ENCODE measurements at regions not wholly inside any gene's neighbourhood (a gene's known extent, or its start where the extent isn't known, plus 50 kb on each side); places are given as distances from the start of the nearest gene placed in this dataset.
"Not testable (repeated sequence)": the region's sequence is repeated elsewhere in the genome, so short reads cannot be mapped to it uniquely, and the experiment has no call there.

DNA sequence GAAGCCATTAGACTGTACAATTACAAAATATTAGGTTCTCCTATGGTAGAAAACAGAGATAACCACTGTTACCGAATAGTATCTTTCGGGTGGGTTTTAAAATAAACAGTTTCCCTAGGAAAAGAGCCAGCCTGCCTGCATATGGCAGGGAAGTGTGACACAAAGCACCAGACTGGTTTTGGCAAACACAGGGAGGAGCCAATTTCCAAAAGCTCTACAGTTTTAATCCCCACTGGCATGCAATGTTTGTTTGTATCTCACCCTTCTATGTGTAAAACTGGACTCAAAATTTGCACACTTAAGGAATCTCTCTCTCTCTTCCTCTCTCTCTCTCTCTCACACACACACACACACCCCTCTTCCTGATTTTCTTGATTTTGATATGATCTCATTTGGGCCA, 261.7 kb downstream of the ETV1 start:
- Histone ChIP-seq H3K27ac (no peak overlapping the region), H3K27me3 (no peaks in the 10 kb centered on the region), H3K36me3 (no peaks in the 10 kb centered on the region), H3K9me3 (no peaks in the 10 kb centered on the region), H3K4me3 (no peak overlapping the region), H3K4me1 (no peaks in the 10 kb centered on the region)
- no peak for TF ChIP-seq EP300 (IDR thresholded peaks at IDR 0.05)
- TF ChIP-seq, protein P1, sequence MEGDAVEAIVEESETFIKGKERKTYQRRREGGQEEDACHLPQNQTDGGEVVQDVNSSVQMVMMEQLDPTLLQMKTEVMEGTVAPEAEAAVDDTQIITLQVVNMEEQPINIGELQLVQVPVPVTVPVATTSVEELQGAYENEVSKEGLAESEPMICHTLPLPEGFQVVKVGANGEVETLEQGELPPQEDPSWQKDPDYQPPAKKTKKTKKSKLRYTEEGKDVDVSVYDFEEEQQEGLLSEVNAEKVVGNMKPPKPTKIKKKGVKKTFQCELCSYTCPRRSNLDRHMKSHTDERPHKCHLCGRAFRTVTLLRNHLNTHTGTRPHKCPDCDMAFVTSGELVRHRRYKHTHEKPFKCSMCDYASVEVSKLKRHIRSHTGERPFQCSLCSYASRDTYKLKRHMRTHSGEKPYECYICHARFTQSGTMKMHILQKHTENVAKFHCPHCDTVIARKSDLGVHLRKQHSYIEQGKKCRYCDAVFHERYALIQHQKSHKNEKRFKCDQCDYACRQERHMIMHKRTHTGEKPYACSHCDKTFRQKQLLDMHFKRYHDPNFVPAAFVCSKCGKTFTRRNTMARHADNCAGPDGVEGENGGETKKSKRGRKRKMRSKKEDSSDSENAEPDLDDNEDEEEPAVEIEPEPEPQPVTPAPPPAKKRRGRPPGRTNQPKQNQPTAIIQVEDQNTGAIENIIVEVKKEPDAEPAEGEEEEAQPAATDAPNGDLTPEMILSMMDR (IDR thresholded peaks at IDR 0.05), result no peak
- TF ChIP-seq POLR2AphosphoS5 (IDR thresholded peaks at IDR 0.05), result no peak
- TF ChIP-seq POLR2A (IDR thresholded peaks at IDR 0.05), result no peak
- WGBS, result 86% methylated on average over 2 of the region's 2 CpGs
- no peak for DNase-seq (ENCODE audit: low spot score in 2 of 2)

DNA sequence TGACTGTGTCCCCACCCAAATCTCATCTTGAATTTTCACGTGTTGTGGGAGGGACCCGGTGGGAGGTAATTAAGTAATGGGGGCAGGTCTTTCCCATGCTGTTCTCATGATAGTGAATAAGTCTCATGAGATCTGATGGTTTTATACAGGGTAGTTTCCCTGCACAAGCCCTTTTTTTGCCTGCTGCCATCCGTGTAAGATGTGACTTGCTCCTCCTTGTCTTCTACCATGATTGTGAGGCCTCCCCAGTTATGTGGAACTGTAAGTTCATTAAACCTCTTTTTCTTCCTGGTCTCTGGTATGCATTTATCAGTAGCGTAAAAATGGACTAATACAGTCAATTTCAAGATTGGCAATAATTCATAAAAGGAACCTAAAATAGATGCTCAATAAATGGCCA, 261.0 kb downstream of the ETV1 start:
- not testable (repeated sequence) for H3K4me1 ChIP-seq; H3K36me3 ChIP-seq; H3K9me3 ChIP-seq; H3K27ac ChIP-seq; DNase-seq (ENCODE audit: low spot score in 2 of 2); H3K27me3 ChIP-seq; H3K4me3 ChIP-seq
- 94% methylated on average over 4 of the region's 4 CpGs for WGBS

DNA sequence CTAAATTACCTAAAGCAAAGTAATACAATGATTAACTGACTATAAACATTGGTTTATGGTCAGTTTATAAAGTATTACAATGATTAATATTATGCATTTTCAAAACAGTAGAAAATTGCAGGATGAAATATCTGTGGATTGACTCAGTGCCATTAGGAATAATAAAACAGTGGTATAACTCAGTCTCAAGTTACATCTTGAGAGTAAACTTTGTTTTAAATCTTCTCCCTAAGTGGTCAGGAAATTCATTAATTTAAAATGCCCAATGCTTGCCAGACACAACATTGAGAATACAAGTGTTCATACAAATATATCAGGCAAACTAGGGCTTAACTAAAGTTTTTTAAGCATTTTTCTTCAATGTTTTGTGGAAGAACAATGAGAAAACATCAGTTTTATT, 257.8 kb downstream of the ETV1 start:
- Histone ChIP-seq H3K4me3 (no peak overlapping the region), H3K27me3 (no peaks in the 10 kb centered on the region)
- TF ChIP-seq POLR2A (IDR thresholded peaks at IDR 0.05) (no peak), EP300 (IDR thresholded peaks at IDR 0.05) (no peak), POLR2AphosphoS5 (IDR thresholded peaks at IDR 0.05) (no peak)
- TF ChIP-seq, protein P1 (IDR thresholded peaks at IDR 0.05), result no peak

DNA sequence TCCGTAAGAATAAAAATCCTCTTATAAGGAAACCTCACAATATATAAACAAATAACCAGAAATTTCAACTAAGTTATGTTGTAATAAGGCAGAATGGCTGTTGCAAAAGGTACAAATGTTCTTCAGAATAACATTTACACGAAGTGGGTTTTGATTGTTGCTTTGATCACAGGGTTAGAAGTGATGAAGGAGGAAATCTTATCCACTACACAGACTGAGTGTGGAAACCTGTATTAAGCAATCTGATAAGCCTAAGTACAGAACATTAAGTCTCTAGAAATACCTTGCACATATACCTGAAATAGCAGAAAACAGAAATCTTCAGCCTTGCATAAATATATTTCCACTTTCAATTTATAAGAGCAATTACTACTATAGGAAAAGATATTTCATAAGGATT, 251.9 kb downstream of the ETV1 start:
- TF ChIP-seq POLR2A (IDR thresholded peaks at IDR 0.05) (no peak), POLR2AphosphoS5 (IDR thresholded peaks at IDR 0.05) (no peak), EP300 (IDR thresholded peaks at IDR 0.05) (no peak)
- TF ChIP-seq, protein P1 (IDR thresholded peaks at IDR 0.05), result no peak
- Histone ChIP-seq H3K36me3 (no peaks in the 10 kb centered on the region), H3K9me3 (no peaks in the 10 kb centered on the region), H3K27ac (no peak overlapping the region), H3K4me3 (no peak overlapping the region), H3K27me3 (no peaks in the 10 kb centered on the region), H3K4me1 (no peaks in the 10 kb centered on the region)
- no peak for DNase-seq (ENCODE audit: low spot score in 2 of 2)
- 63% methylated on average over 2 of the region's 2 CpGs for WGBS

More for the DNA sequence above, 257.8 kb downstream of the ETV1 start:
- Histone ChIP-seq H3K36me3 (no peaks in the 10 kb centered on the region), H3K27ac (no peak overlapping the region), H3K4me1 (no peaks in the 10 kb centered on the region), H3K9me3 (no peaks in the 10 kb centered on the region)
- DNase-seq (ENCODE audit: low spot score in 2 of 2), result no peak

DNA sequence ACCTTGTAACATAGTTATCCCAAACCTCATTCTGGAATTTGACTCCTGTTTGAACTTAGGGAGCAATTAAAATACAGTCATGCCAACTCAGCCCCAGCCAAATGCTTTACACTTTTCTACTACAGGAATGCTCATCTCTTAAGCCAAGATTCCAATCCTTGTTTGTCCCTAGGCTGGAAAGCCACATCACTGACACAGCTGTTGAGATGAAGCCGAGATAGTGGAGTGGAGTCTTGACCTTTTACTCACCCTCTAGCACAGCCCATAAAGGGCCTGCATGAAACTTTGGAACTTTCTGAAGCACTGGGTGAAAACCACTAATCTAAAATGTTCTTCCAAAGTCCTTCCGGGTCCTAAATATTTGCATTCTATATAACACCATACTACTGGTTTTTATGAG, 247.3 kb downstream of the ETV1 start:
- Histone ChIP-seq H3K27ac (no peak overlapping the region), H3K4me1 (peaks cover 3% of the 10 kb centered on the region), H3K4me3 (no peak overlapping the region), H3K36me3 (no peaks in the 10 kb centered on the region), H3K27me3 (no peaks in the 10 kb centered on the region), H3K9me3 (no peaks in the 10 kb centered on the region)
- WGBS, result 72% methylated on average over 2 of the region's 2 CpGs
- TF ChIP-seq, protein P1 (IDR thresholded peaks at IDR 0.05), result no peak
- TF ChIP-seq POLR2AphosphoS5 (IDR thresholded peaks at IDR 0.05) (no peak), POLR2A (IDR thresholded peaks at IDR 0.05) (no peak), EP300 (IDR thresholded peaks at IDR 0.05) (no peak)
- DNase-seq (ENCODE audit: low spot score in 2 of 2), result no peak

DNA sequence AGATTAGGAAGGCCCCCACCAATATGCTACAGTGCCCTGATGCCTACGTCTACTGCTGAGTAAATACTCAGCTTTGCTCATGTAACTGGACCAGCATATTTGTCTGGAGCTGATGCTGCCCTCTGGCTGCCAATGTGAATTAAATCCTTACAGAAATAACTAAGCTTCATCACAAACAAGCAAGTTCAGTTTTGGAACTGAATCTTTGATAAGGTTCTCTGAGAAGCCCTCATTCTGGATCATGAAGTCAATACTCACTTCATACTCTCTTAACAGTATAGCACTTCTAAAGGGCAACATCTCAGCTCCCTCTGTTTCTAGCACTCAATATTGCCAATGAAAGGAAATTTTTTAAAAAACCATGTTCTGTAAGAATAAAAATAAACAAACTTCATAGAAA, 246.7 kb downstream of the ETV1 start:
- Histone ChIP-seq H3K27me3 (no peaks in the 10 kb centered on the region), H3K9me3 (no peaks in the 10 kb centered on the region), H3K4me3 (no peak overlapping the region), H3K36me3 (no peaks in the 10 kb centered on the region), H3K4me1 (peaks cover 3% of the 10 kb centered on the region), H3K27ac (no peak overlapping the region)
- no peak for DNase-seq (ENCODE audit: low spot score in 2 of 2)
- 27% methylated on average over 1 of the region's 1 CpG for WGBS
- TF ChIP-seq POLR2AphosphoS5 (IDR thresholded peaks at IDR 0.05), result no peak
- TF ChIP-seq, protein P1 (IDR thresholded peaks at IDR 0.05), result peak in 1 of 2 donors; percentile 21

Measured in suprapubic skin (tissue), 4 donors.